WERI-Rb-1 (cell line): ENCODE measurements at regions not wholly inside any gene's neighbourhood (a gene's known extent, or its start where the extent isn't known, plus 50 kb on each side); places are given as distances from the start of the nearest gene placed in this dataset.

ENCODE experiments used
- DNase-seq: peaks from one replicate; pipeline ENCODE4 v3.0.0-alpha.2; 2020
- H3K27ac ChIP-seq: fragments of 250-450 bp; sonication (Bioruptor Pico); 2 replicates; pipeline ENCODE4 v1.5.1; 2020; ENCODE audit warnings: mild to moderate bottlenecking, moderate library complexity
- H3K27me3 ChIP-seq: fragments of 250-450 bp; sonication (Bioruptor Pico); 2 replicates; pipeline ENCODE4 v1.5.1; 2021; ENCODE audit warnings: mild to moderate bottlenecking, low read depth, moderate library complexity; ENCODE audit not compliant: insufficient read depth, severe bottlenecking
- H3K36me3 ChIP-seq: fragments of 250-450 bp; sonication (Bioruptor Pico); 2 replicates; pipeline ENCODE4 v1.5.1; 2020; ENCODE audit warnings: mild to moderate bottlenecking, moderate library complexity
- H3K4me3 ChIP-seq: 2 replicates; pipeline ENCODE4 v1.5.1; 2011; ENCODE audit warnings: low read depth, mild to moderate bottlenecking, control low read depth, low read length
- H3K9me3 ChIP-seq: fragments of 250-450 bp; sonication (Bioruptor Pico); 2 replicates; pipeline ENCODE4 v1.5.1; 2021; ENCODE audit warnings: mild to moderate bottlenecking, moderate library complexity; ENCODE audit not compliant: severe bottlenecking
- TF ChIP-seq, protein P1 (sequence below): IDR thresholded peaks from 2 replicates; pipeline ENCODE4 v1.5.1; 2011; ENCODE audit warnings: low read depth, mild to moderate bottlenecking, control low read depth, inconsistent platforms, low read length

GRCh38 chr7:157467496-157468212 is 130.8 kb downstream of the DNAJB6 start:
- TF ChIP-seq, protein P1, sequence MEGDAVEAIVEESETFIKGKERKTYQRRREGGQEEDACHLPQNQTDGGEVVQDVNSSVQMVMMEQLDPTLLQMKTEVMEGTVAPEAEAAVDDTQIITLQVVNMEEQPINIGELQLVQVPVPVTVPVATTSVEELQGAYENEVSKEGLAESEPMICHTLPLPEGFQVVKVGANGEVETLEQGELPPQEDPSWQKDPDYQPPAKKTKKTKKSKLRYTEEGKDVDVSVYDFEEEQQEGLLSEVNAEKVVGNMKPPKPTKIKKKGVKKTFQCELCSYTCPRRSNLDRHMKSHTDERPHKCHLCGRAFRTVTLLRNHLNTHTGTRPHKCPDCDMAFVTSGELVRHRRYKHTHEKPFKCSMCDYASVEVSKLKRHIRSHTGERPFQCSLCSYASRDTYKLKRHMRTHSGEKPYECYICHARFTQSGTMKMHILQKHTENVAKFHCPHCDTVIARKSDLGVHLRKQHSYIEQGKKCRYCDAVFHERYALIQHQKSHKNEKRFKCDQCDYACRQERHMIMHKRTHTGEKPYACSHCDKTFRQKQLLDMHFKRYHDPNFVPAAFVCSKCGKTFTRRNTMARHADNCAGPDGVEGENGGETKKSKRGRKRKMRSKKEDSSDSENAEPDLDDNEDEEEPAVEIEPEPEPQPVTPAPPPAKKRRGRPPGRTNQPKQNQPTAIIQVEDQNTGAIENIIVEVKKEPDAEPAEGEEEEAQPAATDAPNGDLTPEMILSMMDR, result no peak
- no peak for DNase-seq
- H3K27me3 ChIP-seq, result no peaks in the 10 kb centered on the region
- no peak overlapping the region for H3K4me3 ChIP-seq
- H3K27ac ChIP-seq, result no peak overlapping the region
- H3K9me3 ChIP-seq, result peaks cover under 1% of the 10 kb centered on the region
- H3K36me3 ChIP-seq, result no peaks in the 10 kb centered on the region

DNA sequence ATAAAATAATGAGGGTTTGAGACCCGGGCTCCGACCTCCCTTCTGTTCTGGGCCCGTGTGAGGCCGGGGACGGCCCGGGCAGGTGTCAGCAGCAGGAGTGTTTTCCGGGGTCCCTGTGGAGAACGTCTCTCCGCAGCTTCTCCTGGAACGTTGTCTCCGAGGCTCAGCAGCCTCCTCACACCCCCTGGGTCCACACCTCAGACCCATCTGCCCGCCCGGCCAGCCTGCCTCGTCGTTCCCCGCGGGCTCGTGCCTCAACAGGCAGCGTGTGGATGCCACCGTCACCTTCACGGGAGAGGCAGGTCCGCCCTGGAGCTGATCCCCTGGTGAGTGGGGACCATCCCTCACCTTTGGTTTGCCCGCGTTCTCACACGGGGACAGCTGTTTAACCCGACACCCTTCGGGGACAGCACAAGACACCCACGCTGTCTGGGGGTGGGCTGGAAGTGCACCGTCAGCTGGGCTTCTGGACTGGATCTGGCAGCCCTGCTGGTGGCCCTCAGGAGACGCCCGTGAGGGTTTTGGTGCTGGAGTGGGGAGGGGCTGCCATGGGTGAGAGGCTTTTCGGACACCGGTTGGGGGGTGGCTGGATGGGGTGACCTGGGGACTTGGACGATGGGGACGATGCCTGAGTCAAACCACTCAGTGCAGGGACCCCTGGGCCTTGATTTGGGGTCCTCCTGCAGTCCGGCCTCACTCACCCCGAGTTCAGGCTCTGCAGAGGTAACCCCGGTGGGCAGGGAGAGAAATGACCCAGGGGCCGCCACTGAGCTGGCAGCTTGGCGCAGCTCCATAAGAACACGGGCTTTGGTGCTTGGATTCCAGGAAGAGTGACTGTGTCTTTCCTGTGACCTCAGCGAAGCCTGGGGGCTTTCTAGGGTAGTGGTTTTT is 131.7 kb downstream of the DNAJB6 start:
- TF ChIP-seq, protein P1, result no peak
- H3K27me3 ChIP-seq, result no peaks in the 10 kb centered on the region

GRCh38 chr7:157469181-157470016 is 132.6 kb downstream of the DNAJB6 start:
- TF ChIP-seq, protein P1, result no peak
- Histone ChIP-seq H3K27ac (no peak overlapping the region), H3K4me3 (no peak overlapping the region), H3K9me3 (peaks cover 10% of the 10 kb centered on the region), H3K27me3 (no peaks in the 10 kb centered on the region), H3K36me3 (no peaks in the 10 kb centered on the region)
- no peak for DNase-seq

More for the DNA sequence above, 131.7 kb downstream of the DNAJB6 start:
- Histone ChIP-seq H3K9me3 (peaks cover 8% of the 10 kb centered on the region), H3K36me3 (no peaks in the 10 kb centered on the region), H3K27ac (no peak overlapping the region), H3K4me3 (no peak overlapping the region)
- no peak for DNase-seq

DNA sequence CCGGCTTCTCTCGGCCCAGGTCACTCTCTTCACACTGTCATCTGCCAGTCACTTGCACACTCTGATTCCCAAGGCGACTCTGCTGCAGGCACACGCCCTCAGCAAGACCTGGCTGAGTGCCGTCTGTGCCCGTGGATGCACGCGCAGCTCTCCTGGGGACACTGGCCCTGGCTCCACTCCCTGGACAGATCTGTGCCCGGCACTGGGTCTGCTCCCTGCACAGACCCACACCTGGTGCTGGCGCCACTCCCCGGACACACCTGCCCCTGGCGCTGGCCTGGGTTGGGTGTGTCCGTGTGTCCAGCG is 133.2 kb downstream of the DNAJB6 start:
- no peaks in the 10 kb centered on the region for H3K27me3 ChIP-seq
- no peak for DNase-seq
- H3K4me3 ChIP-seq, result no peak overlapping the region
- H3K27ac ChIP-seq, result no peak overlapping the region
- TF ChIP-seq, protein P1, result no peak
- H3K9me3 ChIP-seq, result peaks cover 10% of the 10 kb centered on the region
- H3K36me3 ChIP-seq, result no peaks in the 10 kb centered on the region

- no peak for DNase-seq
- no peak overlapping the region for H3K27ac ChIP-seq
- no peak overlapping the region for H3K4me3 ChIP-seq
- peaks cover 10% of the 10 kb centered on the region for H3K9me3 ChIP-seq
- no peaks in the 10 kb centered on the region for H3K27me3 ChIP-seq
- TF ChIP-seq, protein P1, result no peak
- H3K36me3 ChIP-seq, result no peaks in the 10 kb centered on the region
These were observed 133.9 kb downstream of the DNAJB6 start for GRCh38 chr7:157470701-157471131.
